ENCODE measurements at regions not wholly inside any gene's neighbourhood (a gene's known extent, or its start where the extent isn't known, plus 50 kb on each side); places are given as distances from the start of the nearest gene placed in this dataset.

GRCh38 chr2:15787535-15788454 is 152.6 kb upstream of the MYCN start:
- H3K27me3 ChIP-seq (ENCODE audit: insufficient read depth, low read length, poor library complexity) = no peaks in the 10 kb centered on the region
- H2AFZ ChIP-seq (ENCODE audit: low read depth, low read length) = no peak overlapping the region
- no peaks in the 10 kb centered on the region for H3K9me3 ChIP-seq (ENCODE audit: insufficient read depth, low read length, severe bottlenecking)
- H3K79me2 ChIP-seq (ENCODE audit: insufficient read depth, low read length) = no peaks in the 10 kb centered on the region
- H3K4me1 ChIP-seq (ENCODE audit: insufficient read depth, low read length) = no peaks in the 10 kb centered on the region
- no peak overlapping the region for H3K4me3 ChIP-seq (ENCODE audit: low read depth in 1 of 2, low read length in 2 of 2)
- ATAC-seq (ENCODE audit: insufficient read depth, low read depth) (no peak), DNase-seq (no peak)
- no peaks in the 10 kb centered on the region for H3K36me3 ChIP-seq (ENCODE audit: insufficient read depth, low read length)
- H3K9ac ChIP-seq (ENCODE audit: low read depth, low read length) = no peak overlapping the region
- no peak overlapping the region for H3K4me2 ChIP-seq (ENCODE audit: insufficient read depth, low read length)
- TF ChIP-seq EZH2 (IDR thresholded peaks at IDR 0.05; ENCODE audit: borderline replicate concordance, low read depth, low read length, severe bottlenecking) = no peak
- TF ChIP-seq, protein P1, sequence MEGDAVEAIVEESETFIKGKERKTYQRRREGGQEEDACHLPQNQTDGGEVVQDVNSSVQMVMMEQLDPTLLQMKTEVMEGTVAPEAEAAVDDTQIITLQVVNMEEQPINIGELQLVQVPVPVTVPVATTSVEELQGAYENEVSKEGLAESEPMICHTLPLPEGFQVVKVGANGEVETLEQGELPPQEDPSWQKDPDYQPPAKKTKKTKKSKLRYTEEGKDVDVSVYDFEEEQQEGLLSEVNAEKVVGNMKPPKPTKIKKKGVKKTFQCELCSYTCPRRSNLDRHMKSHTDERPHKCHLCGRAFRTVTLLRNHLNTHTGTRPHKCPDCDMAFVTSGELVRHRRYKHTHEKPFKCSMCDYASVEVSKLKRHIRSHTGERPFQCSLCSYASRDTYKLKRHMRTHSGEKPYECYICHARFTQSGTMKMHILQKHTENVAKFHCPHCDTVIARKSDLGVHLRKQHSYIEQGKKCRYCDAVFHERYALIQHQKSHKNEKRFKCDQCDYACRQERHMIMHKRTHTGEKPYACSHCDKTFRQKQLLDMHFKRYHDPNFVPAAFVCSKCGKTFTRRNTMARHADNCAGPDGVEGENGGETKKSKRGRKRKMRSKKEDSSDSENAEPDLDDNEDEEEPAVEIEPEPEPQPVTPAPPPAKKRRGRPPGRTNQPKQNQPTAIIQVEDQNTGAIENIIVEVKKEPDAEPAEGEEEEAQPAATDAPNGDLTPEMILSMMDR (IDR thresholded peaks at IDR 0.05; ENCODE audit: borderline replicate concordance, extremely low read depth, low read length, poor library complexity, severe bottlenecking) = no peak
- no peaks in the 10 kb centered on the region for H4K20me1 ChIP-seq (ENCODE audit: insufficient read depth, low read length)
- H3K27ac ChIP-seq (ENCODE audit: low read length) = no peak overlapping the region

DNA sequence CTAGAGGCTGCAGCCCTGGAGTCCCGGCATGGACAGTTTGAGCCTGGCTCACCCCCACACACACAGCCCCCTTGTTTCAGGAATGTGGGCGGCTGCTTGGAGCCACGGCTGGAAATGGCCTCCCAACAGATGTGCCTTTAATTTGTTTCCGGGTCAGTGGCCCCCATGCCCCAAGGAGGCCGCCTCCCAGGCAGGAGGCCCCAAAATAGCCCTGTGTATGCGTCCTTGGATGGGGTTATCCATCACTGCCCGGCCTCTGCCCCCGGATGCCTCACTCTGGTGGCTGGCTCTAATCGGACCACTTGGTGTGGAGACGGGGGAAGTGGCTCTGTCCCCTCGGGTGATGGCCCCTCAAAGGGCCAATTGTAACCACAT is 151.9 kb upstream of the MYCN start:
- Histone ChIP-seq H4K20me1 (ENCODE audit: insufficient read depth, low read length) (no peaks in the 10 kb centered on the region), H2AFZ (ENCODE audit: low read depth, low read length) (no peak overlapping the region), H3K27ac (ENCODE audit: low read length) (no peak overlapping the region), H3K9me3 (ENCODE audit: insufficient read depth, low read length, severe bottlenecking) (no peaks in the 10 kb centered on the region), H3K9ac (ENCODE audit: low read depth, low read length) (no peak overlapping the region), H3K4me2 (ENCODE audit: insufficient read depth, low read length) (no peak overlapping the region), H3K36me3 (ENCODE audit: insufficient read depth, low read length) (no peaks in the 10 kb centered on the region), H3K4me1 (ENCODE audit: insufficient read depth, low read length) (no peaks in the 10 kb centered on the region), H3K4me3 (ENCODE audit: low read depth in 1 of 2, low read length in 2 of 2) (no peak overlapping the region), H3K79me2 (ENCODE audit: insufficient read depth, low read length) (no peaks in the 10 kb centered on the region), H3K27me3 (ENCODE audit: insufficient read depth, low read length, poor library complexity) (no peaks in the 10 kb centered on the region)
- TF ChIP-seq EZH2 (IDR thresholded peaks at IDR 0.05; ENCODE audit: borderline replicate concordance, low read depth, low read length, severe bottlenecking) = no peak
- TF ChIP-seq, protein P1 (IDR thresholded peaks at IDR 0.05; ENCODE audit: borderline replicate concordance, extremely low read depth, low read length, poor library complexity, severe bottlenecking) = no peak
- DNase-seq (no peak), ATAC-seq (ENCODE audit: insufficient read depth, low read depth) (no peak)

DNA sequence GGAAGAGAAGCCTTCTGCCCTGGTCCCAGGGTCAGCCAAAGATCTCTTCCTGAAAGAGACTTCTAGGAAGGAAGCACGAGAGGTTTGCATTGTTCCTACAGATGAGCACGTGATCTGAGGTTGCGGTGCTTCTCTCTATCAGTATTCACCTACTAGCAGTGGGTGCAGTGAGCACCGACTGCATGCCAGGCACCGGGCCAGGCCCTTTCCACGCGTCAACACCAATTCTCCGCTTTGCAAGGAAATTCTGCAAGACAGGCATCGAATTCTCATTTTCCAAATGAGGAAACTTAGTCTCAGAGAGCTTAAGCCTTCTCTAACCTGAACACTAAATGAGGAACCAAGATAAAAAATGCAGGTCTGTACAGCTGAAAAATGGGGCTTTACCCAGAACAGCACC is 151.5 kb upstream of the MYCN start:
- H2AFZ ChIP-seq (ENCODE audit: low read depth, low read length) = no peak overlapping the region
- no peaks in the 10 kb centered on the region for H3K79me2 ChIP-seq (ENCODE audit: insufficient read depth, low read length)
- DNase-seq (no peak), ATAC-seq (ENCODE audit: insufficient read depth, low read depth) (no peak)
- H3K9me3 ChIP-seq (ENCODE audit: insufficient read depth, low read length, severe bottlenecking) = no peaks in the 10 kb centered on the region
- no peak overlapping the region for H3K9ac ChIP-seq (ENCODE audit: low read depth, low read length)
- no peak overlapping the region for H3K27ac ChIP-seq (ENCODE audit: low read length)
- no peak overlapping the region for H3K4me3 ChIP-seq (ENCODE audit: low read depth in 1 of 2, low read length in 2 of 2)
- no peaks in the 10 kb centered on the region for H3K4me1 ChIP-seq (ENCODE audit: insufficient read depth, low read length)
- H3K4me2 ChIP-seq (ENCODE audit: insufficient read depth, low read length) = no peak overlapping the region
- no peaks in the 10 kb centered on the region for H3K36me3 ChIP-seq (ENCODE audit: insufficient read depth, low read length)
- no peaks in the 10 kb centered on the region for H3K27me3 ChIP-seq (ENCODE audit: insufficient read depth, low read length, poor library complexity)
- TF ChIP-seq EZH2 (IDR thresholded peaks at IDR 0.05; ENCODE audit: borderline replicate concordance, low read depth, low read length, severe bottlenecking) = no peak
- TF ChIP-seq, protein P1 (IDR thresholded peaks at IDR 0.05; ENCODE audit: borderline replicate concordance, extremely low read depth, low read length, poor library complexity, severe bottlenecking) = no peak
- H4K20me1 ChIP-seq (ENCODE audit: insufficient read depth, low read length) = no peaks in the 10 kb centered on the region

Measured in DND-41 (cell line).